Activated CD4-positive, alpha-beta T cell treated with anti-CD3 and anti-CD28 coated beads for 36 hours (primary cell): ENCODE measurements at regions not wholly inside any gene's neighbourhood (a gene's known extent, or its start where the extent isn't known, plus 50 kb on each side); places are given as distances from the start of the nearest gene placed in this dataset.

Experiments used
- ATAC-seq: fragments of 200-7000 bp; cut with Tn5 transposase; one replicate; pipeline ENCODE4 v1.10.0; 2021; ENCODE audit warnings: mild to moderate bottlenecking, moderate library complexity
- CTCF ChIA-PET: fragments of 350-600 bp; sonication (Branson Sonifier 250); formaldehyde crosslinking; loops from one replicate; lab custom pipeline; 2021; ENCODE audit warnings: antibody characterized with exemption; lab: Charles Lee
- POLR2A ChIA-PET: fragments of 350-600 bp; sonication (Branson Sonifier 250); formaldehyde crosslinking; loops from one replicate; lab custom pipeline; 2021; ENCODE audit warnings: antibody characterized with exemption, inconsistent platforms; lab: Charles Lee
- DNase-seq: peaks from one replicate; pipeline ENCODE4 v3.0.0-alpha.2; 2020
- H3K27ac Mint-ChIP-seq: one replicate; pipeline ENCODE4 v1.8.0; 2021; ENCODE audit warnings: mixed read lengths
- H3K27me3 Mint-ChIP-seq: one replicate; pipeline ENCODE4 v1.8.0; 2021; ENCODE audit warnings: mixed read lengths
- H3K36me3 Mint-ChIP-seq: one replicate; pipeline ENCODE4 v1.8.0; 2021; ENCODE audit warnings: low read depth, mixed read lengths
- H3K4me1 Mint-ChIP-seq: one replicate; pipeline ENCODE4 v1.8.0; 2021; ENCODE audit warnings: mixed read lengths
- H3K4me3 Mint-ChIP-seq: one replicate; pipeline ENCODE4 v1.8.0; 2021; ENCODE audit warnings: mild to moderate bottlenecking, moderate library complexity, mixed read lengths
- H3K9me3 Mint-ChIP-seq: one replicate; pipeline ENCODE4 v1.8.0; 2021; ENCODE audit warnings: low read depth, mixed read lengths
- intact Hi-C, 2 experiments: fragments of 100-400 bp; cut with DNase I in 1 of 2; cut with micrococcal nuclease in 1 of 2; formaldehyde crosslinking; loops; one replicate each; pipeline versions ENCODE4 v1.14.2 to v1.15.1; 2022 to 2024; cut with DNase I, micrococcal nuclease

- no peaks in the 10 kb centered on the region for H3K36me3 Mint-ChIP-seq
- no peak for ATAC-seq
- DNase-seq = no peak
- no peak overlapping the region for H3K27ac Mint-ChIP-seq
- peaks cover 3% of the 10 kb centered on the region for H3K9me3 Mint-ChIP-seq
- H3K27me3 Mint-ChIP-seq = no peaks in the 10 kb centered on the region
- no peak overlapping the region for H3K4me3 Mint-ChIP-seq
- intact Hi-C loops = no loop called here
- POLR2A ChIA-PET = no interaction called here
- H3K4me1 Mint-ChIP-seq = no peaks in the 10 kb centered on the region
- CTCF ChIA-PET = no interaction called here
Observed at GRCh38 chr6:117078624-117079023, 186.7 kb upstream of the VGLL2 start.

- Mint-ChIP-seq H3K36me3 (no peaks in the 10 kb centered on the region), H3K27ac (no peak overlapping the region), H3K9me3 (peaks cover 3% of the 10 kb centered on the region), H3K27me3 (no peaks in the 10 kb centered on the region), H3K4me3 (no peak overlapping the region), H3K4me1 (no peaks in the 10 kb centered on the region)
- ChIA-PET POLR2A (no interaction called here), CTCF (no interaction called here)
- intact Hi-C loops = no loop called here
- ATAC-seq (no peak), DNase-seq (no peak)
Observed at GRCh38 chr6:117079951-117080350, 185.4 kb upstream of the VGLL2 start.

GRCh38 chr6:117089604-117090003 is 175.8 kb upstream of the VGLL2 start:
- ChIA-PET POLR2A (no interaction called here), CTCF (no interaction called here)
- peaks cover 5% of the 10 kb centered on the region for H3K9me3 Mint-ChIP-seq
- ATAC-seq = no peak
- H3K36me3 Mint-ChIP-seq = no peaks in the 10 kb centered on the region
- H3K4me1 Mint-ChIP-seq = no peaks in the 10 kb centered on the region
- H3K27me3 Mint-ChIP-seq = no peaks in the 10 kb centered on the region
- no peak for DNase-seq
- intact Hi-C loops = no loop called here
- no peak overlapping the region for H3K4me3 Mint-ChIP-seq
- no peak overlapping the region for H3K27ac Mint-ChIP-seq

GRCh38 chr6:117110146-117110545 is 155.2 kb upstream of the VGLL2 start:
- CTCF ChIA-PET = interaction anchor here (0.6 kb wide), 1 partner anchor 1741 kb away, joined by 3 read pairs; no protein-coding TSS in a partner anchor
- ATAC-seq (no peak), DNase-seq (no peak)
- H3K4me1 Mint-ChIP-seq = no peaks in the 10 kb centered on the region
- POLR2A ChIA-PET = no interaction called here
- intact Hi-C loops = no loop called here
- no peaks in the 10 kb centered on the region for H3K27me3 Mint-ChIP-seq
- H3K27ac Mint-ChIP-seq = no peak overlapping the region
- no peaks in the 10 kb centered on the region for H3K36me3 Mint-ChIP-seq
- H3K9me3 Mint-ChIP-seq = peaks cover 9% of the 10 kb centered on the region
- H3K4me3 Mint-ChIP-seq = no peak overlapping the region

- no peaks in the 10 kb centered on the region for H3K27me3 Mint-ChIP-seq
- H3K9me3 Mint-ChIP-seq = peaks cover 9% of the 10 kb centered on the region
- no peak overlapping the region for H3K27ac Mint-ChIP-seq
- CTCF ChIA-PET = no interaction called here
- H3K4me1 Mint-ChIP-seq = no peaks in the 10 kb centered on the region
- intact Hi-C loops = no loop called here
- ATAC-seq (no peak), DNase-seq (no peak)
- H3K4me3 Mint-ChIP-seq = no peak overlapping the region
- no peaks in the 10 kb centered on the region for H3K36me3 Mint-ChIP-seq
- POLR2A ChIA-PET = no interaction called here
Observed at GRCh38 chr6:117110737-117111136, 154.6 kb upstream of the VGLL2 start.

GRCh38 chr6:117117652-117118051 is 147.7 kb upstream of the VGLL2 start:
- ATAC-seq (no peak), DNase-seq (no peak)
- no peaks in the 10 kb centered on the region for H3K4me1 Mint-ChIP-seq
- peaks cover 2% of the 10 kb centered on the region for H3K9me3 Mint-ChIP-seq
- H3K36me3 Mint-ChIP-seq = no peaks in the 10 kb centered on the region
- no peak overlapping the region for H3K27ac Mint-ChIP-seq
- ChIA-PET POLR2A (no interaction called here), CTCF (no interaction called here)
- H3K27me3 Mint-ChIP-seq = no peaks in the 10 kb centered on the region
- intact Hi-C loops = no loop called here
- no peak overlapping the region for H3K4me3 Mint-ChIP-seq

GRCh38 chr6:117118490-117118889 is 146.9 kb upstream of the VGLL2 start:
- no peak overlapping the region for H3K4me3 Mint-ChIP-seq
- ATAC-seq = no peak
- intact Hi-C loops = no loop called here
- POLR2A ChIA-PET = no interaction called here
- H3K27me3 Mint-ChIP-seq = no peaks in the 10 kb centered on the region
- no peaks in the 10 kb centered on the region for H3K4me1 Mint-ChIP-seq
- peaks cover 2% of the 10 kb centered on the region for H3K9me3 Mint-ChIP-seq
- CTCF ChIA-PET = no interaction called here
- H3K36me3 Mint-ChIP-seq = no peaks in the 10 kb centered on the region
- H3K27ac Mint-ChIP-seq = no peak overlapping the region
- DNase-seq = no peak

- Mint-ChIP-seq H3K27ac (no peak overlapping the region), H3K4me1 (no peaks in the 10 kb centered on the region), H3K4me3 (no peak overlapping the region), H3K36me3 (no peaks in the 10 kb centered on the region), H3K9me3 (peaks cover 6% of the 10 kb centered on the region), H3K27me3 (no peaks in the 10 kb centered on the region)
- intact Hi-C loops = no loop called here
- ChIA-PET POLR2A (no interaction called here), CTCF (interaction anchor here (0.6 kb wide), 2 partner anchors 9 to 52 kb away, joined by 3 read pairs; no protein-coding TSS in a partner anchor)
- DNase-seq (no peak), ATAC-seq (no peak)
Observed at GRCh38 chr6:117126213-117126612, 139.1 kb upstream of the VGLL2 start.

GRCh38 chr6:117128052-117128451 is 137.3 kb upstream of the VGLL2 start:
- ATAC-seq = no peak
- Mint-ChIP-seq H3K9me3 (peaks cover 4% of the 10 kb centered on the region), H3K36me3 (no peaks in the 10 kb centered on the region), H3K4me3 (no peak overlapping the region), H3K4me1 (no peaks in the 10 kb centered on the region), H3K27me3 (no peaks in the 10 kb centered on the region), H3K27ac (no peak overlapping the region)
- CTCF ChIA-PET = no interaction called here
- POLR2A ChIA-PET = no interaction called here
- DNase-seq = no peak
- intact Hi-C loops = no loop called here

GRCh38 chr6:117130125-117130524 is 135.2 kb upstream of the VGLL2 start:
- ChIA-PET CTCF (interaction anchor here (0.6 kb wide), 1 partner anchor 243 kb away, joined by 3 read pairs; no protein-coding TSS in a partner anchor), POLR2A (no interaction called here)

GRCh38 chr6:117136702-117137101 is 128.7 kb upstream of the VGLL2 start:
- H3K9me3 Mint-ChIP-seq = no peaks in the 10 kb centered on the region
- ATAC-seq = no peak

More at GRCh38 chr6:117130125-117130524, 135.2 kb upstream of the VGLL2 start:
- Mint-ChIP-seq H3K4me3 (no peak overlapping the region), H3K9me3 (peaks cover 4% of the 10 kb centered on the region), H3K27ac (no peak overlapping the region), H3K27me3 (no peaks in the 10 kb centered on the region), H3K36me3 (no peaks in the 10 kb centered on the region), H3K4me1 (no peaks in the 10 kb centered on the region)
- no peak for ATAC-seq
- intact Hi-C loops = no loop called here
- no peak for DNase-seq

GRCh38 chr6:117137711-117138110 is 127.6 kb upstream of the VGLL2 start:
- intact Hi-C loops = no loop called here
- DNase-seq (no peak), ATAC-seq (no peak)
- H3K4me1 Mint-ChIP-seq = no peaks in the 10 kb centered on the region
- ChIA-PET POLR2A (no interaction called here), CTCF (no interaction called here)
- no peak overlapping the region for H3K27ac Mint-ChIP-seq
- H3K4me3 Mint-ChIP-seq = no peak overlapping the region
- H3K36me3 Mint-ChIP-seq = no peaks in the 10 kb centered on the region
- no peaks in the 10 kb centered on the region for H3K27me3 Mint-ChIP-seq
- H3K9me3 Mint-ChIP-seq = no peaks in the 10 kb centered on the region

More at GRCh38 chr6:117136702-117137101, 128.7 kb upstream of the VGLL2 start:
- no peak for DNase-seq
- intact Hi-C loops = no loop called here
- no peaks in the 10 kb centered on the region for H3K27me3 Mint-ChIP-seq
- CTCF ChIA-PET = no interaction called here
- no peak overlapping the region for H3K27ac Mint-ChIP-seq
- POLR2A ChIA-PET = no interaction called here
- H3K4me3 Mint-ChIP-seq = no peak overlapping the region
- no peaks in the 10 kb centered on the region for H3K36me3 Mint-ChIP-seq
- H3K4me1 Mint-ChIP-seq = no peaks in the 10 kb centered on the region

- H3K9me3 Mint-ChIP-seq = no peaks in the 10 kb centered on the region
- no peak overlapping the region for H3K4me3 Mint-ChIP-seq
- intact Hi-C loops = no loop called here
- CTCF ChIA-PET = no interaction called here
- no peak for DNase-seq
- no peaks in the 10 kb centered on the region for H3K27me3 Mint-ChIP-seq
- POLR2A ChIA-PET = no interaction called here
- ATAC-seq = no peak
- no peaks in the 10 kb centered on the region for H3K36me3 Mint-ChIP-seq
- H3K4me1 Mint-ChIP-seq = no peaks in the 10 kb centered on the region
- no peak overlapping the region for H3K27ac Mint-ChIP-seq
Observed at GRCh38 chr6:117138425-117138824, 126.9 kb upstream of the VGLL2 start.
